22Rv1 (cell line): ENCODE measurements at regions not wholly inside any gene's neighbourhood (a gene's known extent, or its start where the extent isn't known, plus 50 kb on each side); places are given as distances from the start of the nearest gene placed in this dataset.

Experiments
- ZFX ChIP-seq: fragments of 450-650 bp; IDR thresholded peaks from 2 replicates; pipeline ENCODE4 v1.6.1; 2017; ENCODE audit warnings: antibody characterized with exemption, borderline replicate concordance
- TF ChIP-seq, protein P1 (sequence below): fragments of 450-650 bp; IDR thresholded peaks from 2 replicates; pipeline ENCODE4 v1.5.1; 2017; ENCODE audit warnings: mild to moderate bottlenecking

- TF ChIP-seq, protein P1, sequence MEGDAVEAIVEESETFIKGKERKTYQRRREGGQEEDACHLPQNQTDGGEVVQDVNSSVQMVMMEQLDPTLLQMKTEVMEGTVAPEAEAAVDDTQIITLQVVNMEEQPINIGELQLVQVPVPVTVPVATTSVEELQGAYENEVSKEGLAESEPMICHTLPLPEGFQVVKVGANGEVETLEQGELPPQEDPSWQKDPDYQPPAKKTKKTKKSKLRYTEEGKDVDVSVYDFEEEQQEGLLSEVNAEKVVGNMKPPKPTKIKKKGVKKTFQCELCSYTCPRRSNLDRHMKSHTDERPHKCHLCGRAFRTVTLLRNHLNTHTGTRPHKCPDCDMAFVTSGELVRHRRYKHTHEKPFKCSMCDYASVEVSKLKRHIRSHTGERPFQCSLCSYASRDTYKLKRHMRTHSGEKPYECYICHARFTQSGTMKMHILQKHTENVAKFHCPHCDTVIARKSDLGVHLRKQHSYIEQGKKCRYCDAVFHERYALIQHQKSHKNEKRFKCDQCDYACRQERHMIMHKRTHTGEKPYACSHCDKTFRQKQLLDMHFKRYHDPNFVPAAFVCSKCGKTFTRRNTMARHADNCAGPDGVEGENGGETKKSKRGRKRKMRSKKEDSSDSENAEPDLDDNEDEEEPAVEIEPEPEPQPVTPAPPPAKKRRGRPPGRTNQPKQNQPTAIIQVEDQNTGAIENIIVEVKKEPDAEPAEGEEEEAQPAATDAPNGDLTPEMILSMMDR: no peak
- TF ChIP-seq ZFX: no peak
Observed at GRCh38 chr6:169014211-169015197, 239.1 kb downstream of the THBS2 start.
